Breast epithelium (tissue), 4 donors: ENCODE measurements at regions not wholly inside any gene's neighbourhood (a gene's known extent, or its start where the extent isn't known, plus 50 kb on each side); places are given as distances from the start of the nearest gene placed in this dataset.
"Not testable (repeated sequence)": the region's sequence is repeated elsewhere in the genome, so short reads cannot be mapped to it uniquely, and the experiment has no call there.

Experiments
- DNase-seq, 2 donors: peaks; one replicate each; pipeline ENCODE4 v3.0.0-alpha.2; 2019; ENCODE audit warnings: low spot score in 2 of 2
- H3K27ac ChIP-seq, 2 donors: fragments of 200-600 bp; sonication (generic) in 1 of 2; one replicate each; pipeline ENCODE4 v1.5.1; 2016 to 2019; ENCODE audit warnings: mild to moderate bottlenecking in 1 of 2
- H3K27me3 ChIP-seq, 2 donors: fragments of 200-600 bp; sonication (generic) in 1 of 2; one replicate each; pipeline versions ENCODE4 v1.5.1 to v1.6.0; 2017 to 2019; ENCODE audit warnings: control low read depth in 1 of 2, mild to moderate bottlenecking in 1 of 2
- H3K36me3 ChIP-seq: fragments of 200-600 bp; one replicate; pipeline ENCODE4 v1.5.1; 2019
- H3K4me1 ChIP-seq, 2 donors: fragments of 200-600 bp; sonication (generic); one replicate each; pipeline ENCODE4 v1.5.1; 2016 to 2019; ENCODE audit warnings: control low read depth in 1 of 2
- H3K4me3 ChIP-seq, 3 donors: fragments of 200-600 bp; sonication (generic); 1 replicate in 2 of 3; 2 replicates in 1 of 3; pipeline ENCODE4 v1.5.1; 2016 to 2019; ENCODE audit warnings: mild to moderate bottlenecking in 3 of 3, moderate library complexity in 2 of 3
- H3K9me3 ChIP-seq, 2 donors: fragments of 200-600 bp; sonication (generic) in 1 of 2; one replicate each; pipeline ENCODE4 v1.5.1; 2016 to 2019; ENCODE audit warnings: control low read depth in 1 of 2
- POLR2A ChIP-seq: fragments of 450-650 bp; IDR thresholded peaks from one replicate; pipeline ENCODE4 v1.6.1; 2016; ENCODE audit warnings: antibody characterized with exemption, mild to moderate bottlenecking, moderate library complexity
- POLR2AphosphoS5 ChIP-seq, 3 donors: sonication (generic); formaldehyde crosslinking; IDR thresholded peaks; one replicate each; pipeline ENCODE4 v1.6.1; 2017; ENCODE audit warnings: antibody characterized with exemption in 3 of 3
- intact Hi-C: fragments of 100-400 bp; cut with DNase I; formaldehyde crosslinking; loops from one replicate; pipeline ENCODE4 v1.15.1; 2023; ENCODE audit warnings: low total_unique reads
- TF ChIP-seq, protein P1 (sequence below), 3 donors: fragments of 450-650 bp; IDR thresholded peaks; one replicate each; pipeline ENCODE4 v1.5.1; 2016 to 2017; ENCODE audit warnings: antibody characterized with exemption in 3 of 3, mild to moderate bottlenecking in 3 of 3, moderate library complexity in 3 of 3

DNA sequence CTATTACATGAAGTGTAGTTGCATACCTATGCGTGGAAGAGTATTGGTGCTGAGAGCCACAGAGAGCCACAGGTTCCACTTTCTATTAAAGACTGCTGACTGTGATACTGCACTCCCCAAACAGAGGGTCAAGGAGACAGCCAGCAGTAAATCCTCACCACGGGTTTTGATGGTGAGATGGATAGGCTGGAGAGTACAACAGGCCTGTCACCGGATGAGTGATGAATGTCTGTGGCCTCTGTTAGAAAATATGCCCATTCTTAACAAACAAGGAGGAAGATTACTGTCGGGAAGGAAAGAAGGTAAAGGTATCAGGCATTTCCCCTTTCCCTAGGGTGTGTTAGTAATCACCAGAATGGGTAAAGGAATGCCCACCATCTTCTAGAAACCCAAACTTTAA, 286.5 kb downstream of the ALDH8A1 start:
- no peak for DNase-seq
- intact Hi-C loops, result no loop called here
- Histone ChIP-seq H3K36me3 (no peaks in the 10 kb centered on the region), H3K9me3 (no peaks in the 10 kb centered on the region), H3K27me3 (no peaks in the 10 kb centered on the region), H3K4me3 (no peak overlapping the region), H3K4me1 (no peaks in the 10 kb centered on the region), H3K27ac (no peak overlapping the region)
- TF ChIP-seq POLR2AphosphoS5 (IDR thresholded peaks at IDR 0.05), result no peak
- TF ChIP-seq, protein P1, sequence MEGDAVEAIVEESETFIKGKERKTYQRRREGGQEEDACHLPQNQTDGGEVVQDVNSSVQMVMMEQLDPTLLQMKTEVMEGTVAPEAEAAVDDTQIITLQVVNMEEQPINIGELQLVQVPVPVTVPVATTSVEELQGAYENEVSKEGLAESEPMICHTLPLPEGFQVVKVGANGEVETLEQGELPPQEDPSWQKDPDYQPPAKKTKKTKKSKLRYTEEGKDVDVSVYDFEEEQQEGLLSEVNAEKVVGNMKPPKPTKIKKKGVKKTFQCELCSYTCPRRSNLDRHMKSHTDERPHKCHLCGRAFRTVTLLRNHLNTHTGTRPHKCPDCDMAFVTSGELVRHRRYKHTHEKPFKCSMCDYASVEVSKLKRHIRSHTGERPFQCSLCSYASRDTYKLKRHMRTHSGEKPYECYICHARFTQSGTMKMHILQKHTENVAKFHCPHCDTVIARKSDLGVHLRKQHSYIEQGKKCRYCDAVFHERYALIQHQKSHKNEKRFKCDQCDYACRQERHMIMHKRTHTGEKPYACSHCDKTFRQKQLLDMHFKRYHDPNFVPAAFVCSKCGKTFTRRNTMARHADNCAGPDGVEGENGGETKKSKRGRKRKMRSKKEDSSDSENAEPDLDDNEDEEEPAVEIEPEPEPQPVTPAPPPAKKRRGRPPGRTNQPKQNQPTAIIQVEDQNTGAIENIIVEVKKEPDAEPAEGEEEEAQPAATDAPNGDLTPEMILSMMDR (IDR thresholded peaks at IDR 0.05), result no peak

DNA sequence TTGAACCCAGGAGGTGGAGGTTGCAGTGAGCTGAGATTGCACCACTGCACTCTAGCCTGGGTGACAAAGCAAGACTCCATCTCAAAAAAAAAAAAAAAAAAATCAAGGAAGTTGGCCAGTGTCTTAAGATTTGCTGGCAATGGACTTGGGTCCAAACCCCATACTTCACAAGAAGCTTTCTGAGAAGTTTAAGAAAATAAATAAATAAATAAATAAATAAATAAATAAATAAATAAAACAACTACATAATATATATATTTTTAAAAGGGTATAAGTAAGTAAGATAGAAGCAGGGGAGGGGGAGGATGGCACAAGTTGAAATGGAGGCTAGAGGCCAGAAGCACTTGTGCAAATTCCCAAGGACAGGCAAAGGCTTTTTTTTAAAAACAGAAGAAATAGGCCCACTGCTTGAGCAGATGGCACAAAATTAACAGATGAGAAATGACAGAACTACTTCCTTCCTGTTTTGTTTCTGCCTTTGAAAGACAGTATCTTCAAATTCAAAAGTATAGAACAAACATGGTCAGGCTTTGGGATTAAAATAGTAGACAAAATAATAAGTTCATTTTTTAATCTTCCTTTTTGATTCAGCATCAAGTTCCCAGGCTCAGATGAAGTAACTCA, 287.7 kb downstream of the ALDH8A1 start:
- intact Hi-C loops, result no loop called here
- no peaks in the 10 kb centered on the region for H3K9me3 ChIP-seq
- H3K36me3 ChIP-seq, result no peaks in the 10 kb centered on the region
- H3K4me3 ChIP-seq, result no peak overlapping the region
- TF ChIP-seq, protein P1 (IDR thresholded peaks at IDR 0.05), result no peak
- TF ChIP-seq POLR2AphosphoS5 (IDR thresholded peaks at IDR 0.05), result no peak
- TF ChIP-seq POLR2A, result no peak
- H3K4me1 ChIP-seq, result no peaks in the 10 kb centered on the region
- no peaks in the 10 kb centered on the region for H3K27me3 ChIP-seq
- no peak overlapping the region for H3K27ac ChIP-seq
- DNase-seq, result no peak

DNA sequence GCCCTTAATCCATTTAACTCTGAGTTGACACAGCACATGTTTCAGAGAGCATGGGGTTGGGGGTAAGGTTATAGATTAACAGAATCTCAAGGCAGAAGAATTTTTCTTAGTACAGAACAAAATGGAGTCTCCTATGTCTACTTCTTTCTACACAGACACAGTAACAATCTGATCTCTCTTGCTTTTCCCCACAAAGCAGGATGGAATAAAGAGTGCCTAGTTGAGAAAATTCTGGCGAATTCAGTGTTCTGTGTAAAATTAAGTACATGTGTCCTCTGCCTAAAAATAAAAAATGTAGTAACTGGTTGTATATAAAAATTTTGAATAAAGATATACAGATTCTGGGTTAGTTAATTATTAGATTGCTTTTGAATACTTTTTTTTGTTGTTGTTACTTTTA, 290.0 kb downstream of the ALDH8A1 start:
- H3K9me3 ChIP-seq, intact Hi-C loops, H3K36me3 ChIP-seq, DNase-seq, H3K27me3 ChIP-seq, H3K4me1 ChIP-seq, H3K27ac ChIP-seq, H3K4me3 ChIP-seq: not testable (repeated sequence)

DNA sequence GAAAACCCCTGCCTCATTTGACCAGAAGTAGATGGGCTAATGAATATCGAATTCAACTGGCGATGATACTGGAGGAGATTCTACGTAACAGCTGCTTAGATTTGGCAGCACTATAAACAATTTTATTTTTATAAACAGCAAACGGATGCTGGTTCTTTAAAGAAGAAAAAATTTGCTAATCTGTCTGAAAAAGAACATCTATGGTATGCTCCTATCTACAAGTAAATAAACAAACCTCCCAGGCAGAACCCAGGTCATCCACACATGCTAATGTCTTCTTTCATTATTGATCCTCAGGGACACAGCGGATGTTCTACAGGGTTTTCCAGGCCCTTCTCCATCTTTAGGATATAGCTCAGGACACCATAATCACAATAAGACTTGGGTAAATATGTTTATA, 291.3 kb downstream of the ALDH8A1 start:
- H3K4me3 ChIP-seq, result no peak overlapping the region
- TF ChIP-seq POLR2AphosphoS5 (IDR thresholded peaks at IDR 0.05), result no peak
- TF ChIP-seq, protein P1 (IDR thresholded peaks at IDR 0.05), result no peak
- intact Hi-C loops, result no loop called here

DNA sequence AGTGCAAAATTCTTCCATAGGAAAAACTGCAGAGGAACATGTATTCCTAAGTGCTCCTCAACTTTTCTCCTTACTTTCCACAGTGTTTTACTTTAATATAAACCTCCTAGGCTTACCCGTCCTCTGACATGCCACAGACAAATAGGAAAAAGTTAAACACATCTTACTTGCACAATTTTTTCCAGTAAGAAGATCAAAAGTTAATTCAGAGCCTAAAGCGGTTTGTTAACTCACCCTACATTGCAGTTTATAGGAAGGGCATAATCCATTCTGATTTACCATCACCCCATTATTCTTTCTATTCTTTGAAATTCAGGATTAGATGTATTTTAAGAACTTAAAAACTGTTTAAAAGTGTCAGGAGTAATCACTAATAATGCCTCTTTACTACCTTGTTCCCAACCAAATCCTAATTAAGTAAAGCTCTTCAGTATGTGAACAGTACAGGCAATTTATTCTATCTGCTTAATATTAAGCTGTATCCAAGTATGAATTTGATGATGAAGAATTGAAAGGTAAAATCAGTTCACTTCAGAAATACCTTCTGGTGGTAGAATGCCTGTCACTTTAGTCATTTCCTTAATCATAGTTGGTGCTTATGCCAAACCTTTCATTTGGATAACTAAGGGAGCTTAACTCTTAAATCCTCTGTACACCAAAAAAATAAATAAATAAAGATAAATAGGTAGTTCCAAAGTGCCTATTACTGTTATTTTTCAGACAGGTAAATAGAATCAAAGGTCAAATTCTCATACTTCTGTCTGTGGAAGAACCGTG, 292.0 kb downstream of the ALDH8A1 start:
- TF ChIP-seq, protein P1 (IDR thresholded peaks at IDR 0.05), result no peak
- TF ChIP-seq POLR2AphosphoS5 (IDR thresholded peaks at IDR 0.05) (no peak), POLR2A (no peak)
- no peak overlapping the region for H3K27ac ChIP-seq
- no peaks in the 10 kb centered on the region for H3K36me3 ChIP-seq
- no peaks in the 10 kb centered on the region for H3K4me1 ChIP-seq
- no peak overlapping the region for H3K4me3 ChIP-seq
- DNase-seq, result no peak
- H3K9me3 ChIP-seq, result no peaks in the 10 kb centered on the region
- no peaks in the 10 kb centered on the region for H3K27me3 ChIP-seq
- intact Hi-C loops, result no loop called here

More for the DNA sequence above, 291.3 kb downstream of the ALDH8A1 start:
- H3K27ac ChIP-seq, result no peak overlapping the region
- no peaks in the 10 kb centered on the region for H3K36me3 ChIP-seq
- H3K9me3 ChIP-seq, result no peaks in the 10 kb centered on the region
- H3K4me1 ChIP-seq, result no peaks in the 10 kb centered on the region
- no peaks in the 10 kb centered on the region for H3K27me3 ChIP-seq
- DNase-seq, result no peak
